ENCODE measurements at regions not wholly inside any gene's neighbourhood (a gene's known extent, or its start where the extent isn't known, plus 50 kb on each side); places are given as distances from the start of the nearest gene placed in this dataset.

GRCh38 chr14:94922595-94923239 lies 152.8 kb upstream of the GSC start (continued):
- TF ChIP-seq SPI1 (IDR thresholded peaks at IDR 0.05; ENCODE audit: borderline replicate concordance, insufficient read depth, low read depth, low read length) (no peak), KAT2A (conservative IDR thresholded peaks at IDR 0.05; ENCODE audit: control insufficient read depth, low read depth, low read length) (no peak), YY1 (IDR thresholded peaks at IDR 0.05; ENCODE audit: low read depth, low read length) (no peak), PML (IDR thresholded peaks at IDR 0.05; ENCODE audit: low read length) (no peak)

- intact Hi-C loops (cut with micrococcal nuclease; ENCODE audit: unreplicated experiment), result no loop called here
- 41% methylated on average over 13 of the region's 15 CpGs for WGBS (ENCODE audit: insufficient coverage, insufficient replicate concordance, low lambda C conversion rate, missing lambda C conversion rate)
- Histone ChIP-seq H3K4me1 (ENCODE audit: control insufficient read depth, insufficient read depth, low read length) (no peaks in the 10 kb centered on the region), H3K9ac (ENCODE audit: control insufficient read depth, insufficient read depth, low read length) (no peak overlapping the region), H3K27me3 (replicated peaks in 1 of 2; ENCODE audit: control insufficient read depth in 2 of 2, insufficient read depth in 2 of 2, low read length in 1 of 2) (no peaks in the 10 kb centered on the region; a peak in 1 of 4 replicates), H3K79me2 (ENCODE audit: control insufficient read depth, insufficient read depth, low read length) (no peaks in the 10 kb centered on the region), H2AFZ (ENCODE audit: control insufficient read depth, low read depth, low read length) (no peak overlapping the region), H4K20me1 (ENCODE audit: control insufficient read depth, insufficient read depth) (no peaks in the 10 kb centered on the region), H3K27ac (ENCODE audit: control insufficient read depth, insufficient read depth) (no peak overlapping the region), H3K4me2 (ENCODE audit: control insufficient read depth, insufficient read depth) (no peak overlapping the region), H3K9me3 (replicated peaks; ENCODE audit: control insufficient read depth, insufficient read depth, low read length) (no peaks in the 10 kb centered on the region), H3K36me3 (ENCODE audit: control insufficient read depth in 2 of 2, insufficient read depth in 2 of 2, low read length in 1 of 2) (no peaks in the 10 kb centered on the region), H3K4me3 (no peak overlapping the region)
- RAD21 ChIA-PET (ENCODE audit: unreplicated experiment), result no interaction called here
- BruUV-seq (replicated peaks), result no TSS peak
- DNase-seq (ENCODE audit: low read depth, low spot score) (no peak), ATAC-seq (no peak), FAIRE-seq (no peak)
- SMC1A ChIA-PET (ENCODE audit: uncharacterized antibody, unreplicated experiment), result interaction anchor here (0.8 kb wide), 1 partner anchor 41 kb away, joined by 4 read pairs; no protein-coding TSS in a partner anchor
- in situ Hi-C loops (cut with MboI), result no loop called here
- CTCF ChIA-PET, result no interaction called here
- POLR2A ChIA-PET, result no interaction called here
- TF ChIP-seq JUND (IDR thresholded peaks at IDR 0.05; ENCODE audit: low read depth, low read length) (no peak), FOS (IDR thresholded peaks at IDR 0.05; ENCODE audit: borderline replicate concordance, extremely low read depth, insufficient read length) (no peak), CBX5 (IDR thresholded peaks at IDR 0.05; ENCODE audit: low read depth) (no peak), EED (IDR thresholded peaks at IDR 0.05; ENCODE audit: low read depth) (no peak), JUNB (IDR thresholded peaks at IDR 0.05) (no peak), DPF2 (IDR thresholded peaks at IDR 0.05) (no peak), PBX3 (IDR thresholded peaks at IDR 0.05; ENCODE audit: insufficient replicate concordance, low read depth, low read length) (no peak), NFYA (IDR thresholded peaks at IDR 0.05; ENCODE audit: borderline replicate concordance, low read depth, low read length) (no peak), ATF2 (IDR thresholded peaks at IDR 0.05; ENCODE audit: low read length) (no peak), ZNF687 (IDR thresholded peaks at IDR 0.05) (no peak), NRF1 (conservative IDR thresholded peaks at IDR 0.05; ENCODE audit: low read depth, low read length) (no peak), MTA3 (IDR thresholded peaks at IDR 0.05; ENCODE audit: borderline replicate concordance, low read length) (no peak), RBBP5 (conservative IDR thresholded peaks at IDR 0.05) (no peak)
Measured at GRCh38 chr14:94921882-94922585, 152.1 kb upstream of the GSC start.

Measured in GM12878 (cell line).